ENCODE measurements at regions not wholly inside any gene's neighbourhood (a gene's known extent, or its start where the extent isn't known, plus 50 kb on each side); places are given as distances from the start of the nearest gene placed in this dataset.
"Not testable (repeated sequence)": the region's sequence is repeated elsewhere in the genome, so short reads cannot be mapped to it uniquely, and the experiment has no call there.

DNA sequence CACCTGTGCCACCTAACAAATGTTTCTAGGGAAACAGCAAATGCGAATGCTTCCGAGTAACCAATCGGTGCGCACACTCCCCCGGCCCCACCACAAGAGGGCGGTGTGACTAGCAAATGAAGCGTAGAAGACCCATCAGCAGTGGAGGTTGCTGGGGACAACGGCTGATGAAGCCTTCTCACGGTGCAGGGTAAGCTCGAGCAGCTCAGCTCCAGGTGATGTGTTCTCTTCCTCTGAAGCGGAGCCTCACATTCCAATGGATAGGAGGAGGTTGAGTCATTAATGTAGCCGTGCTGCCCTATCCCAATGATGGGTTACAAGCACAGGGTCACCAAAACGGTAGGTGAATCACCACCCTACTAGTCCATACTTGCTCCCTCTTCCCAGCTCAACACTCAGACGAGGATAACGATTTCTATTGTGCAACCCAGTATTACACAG, 127.6 kb upstream of the TWIST2 start:
- Histone ChIP-seq H3K9me3 (ENCODE audit: control insufficient read depth in 2 of 2, insufficient read depth in 1 of 2, low read length in 1 of 2) (peaks cover 0 to 8% of the 10 kb centered on the region in 2 donors), H3K27me3 (ENCODE audit: control insufficient read depth in 2 of 2, insufficient read depth in 1 of 2, low read length in 1 of 2) (peaks cover 0 to 2% of the 10 kb centered on the region in 2 donors), H3K4me3 (ENCODE audit: low read length in 2 of 2) (no peak overlapping the region), H3K4me1 (ENCODE audit: control insufficient read depth in 2 of 2, insufficient read depth in 2 of 2, low read length in 2 of 2) (no peaks in the 10 kb centered on the region), H3K27ac (ENCODE audit: low read depth in 1 of 2, low read length in 1 of 2) (no peak overlapping the region), H3K36me3 (ENCODE audit: control insufficient read depth in 2 of 2, insufficient read depth in 2 of 2, low read length in 1 of 2) (no peaks in the 10 kb centered on the region)
- DNase-seq (ENCODE audit: low read depth in 6 of 9, low spot score in 9 of 9): peak in 6 of 9 donors; percentile 6 to 45 (median 18)
- WGBS: 34% methylated on average over 15 of the region's 15 CpGs

DNA sequence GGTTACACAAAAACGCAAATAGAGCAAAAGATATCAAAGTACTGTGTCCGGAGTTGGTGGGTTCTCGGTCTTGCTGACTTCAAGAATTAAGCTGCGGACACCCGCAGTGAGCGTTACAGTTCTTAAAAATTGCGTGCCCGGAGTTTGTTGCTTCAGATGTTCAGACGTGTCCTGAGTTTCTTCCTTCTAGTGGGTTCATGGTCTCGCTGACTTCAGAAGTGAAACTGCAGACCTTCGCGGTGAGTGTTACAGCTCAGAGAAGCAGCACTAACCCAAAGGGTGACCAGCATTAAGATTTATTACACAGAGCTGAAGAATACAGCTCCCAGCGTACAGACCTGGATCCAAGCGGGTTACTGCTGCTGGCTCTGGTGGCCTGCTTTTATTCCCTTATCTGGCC, 125.7 kb upstream of the TWIST2 start:
- DNase-seq (ENCODE audit: low read depth in 6 of 9, low spot score in 9 of 9): no peak
- 98% methylated on average over 14 of the region's 14 CpGs for whole genome bisulfite sequencing
- no peak overlapping the region for H3K27ac ChIP-seq (ENCODE audit: low read depth in 1 of 2, low read length in 1 of 2)
- no peaks in the 10 kb centered on the region for H3K27me3 ChIP-seq (ENCODE audit: control insufficient read depth in 2 of 2, insufficient read depth in 1 of 2, low read length in 1 of 2)
- no peaks in the 10 kb centered on the region for H3K4me1 ChIP-seq (ENCODE audit: control insufficient read depth in 2 of 2, insufficient read depth in 2 of 2, low read length in 2 of 2)
- no peaks in the 10 kb centered on the region for H3K36me3 ChIP-seq (ENCODE audit: control insufficient read depth in 2 of 2, insufficient read depth in 2 of 2, low read length in 1 of 2)
- no peak overlapping the region for H3K4me3 ChIP-seq (ENCODE audit: low read length in 2 of 2)
- H3K9me3 ChIP-seq (ENCODE audit: control insufficient read depth in 2 of 2, insufficient read depth in 1 of 2, low read length in 1 of 2): peaks cover 0 to 8% of the 10 kb centered on the region in 2 donors

DNA sequence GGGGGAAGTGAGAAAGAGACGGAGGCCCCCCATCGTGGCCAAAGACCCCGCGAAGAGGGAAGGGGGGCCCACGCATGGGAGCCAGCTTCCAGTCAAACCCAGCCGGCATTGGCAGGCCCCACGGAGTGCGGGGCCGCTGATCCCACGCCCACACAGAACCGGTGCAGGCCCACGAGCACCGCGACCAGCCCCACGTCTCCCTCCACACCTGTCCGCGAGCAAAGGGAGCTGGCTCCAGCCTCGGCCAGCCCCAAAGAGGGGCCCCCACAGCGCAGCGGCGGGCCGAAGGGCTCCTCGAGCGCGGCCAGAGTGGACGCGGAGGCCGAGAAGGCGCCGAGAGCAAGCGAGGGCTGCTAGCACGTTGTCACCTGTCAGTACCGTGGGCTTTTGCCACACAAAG, 125.0 kb upstream of the TWIST2 start:
- 95% methylated on average over 33 of the region's 33 CpGs for WGBS
- H3K36me3 ChIP-seq (ENCODE audit: control insufficient read depth in 2 of 2, insufficient read depth in 2 of 2, low read length in 1 of 2): no peaks in the 10 kb centered on the region
- no peak for DNase-seq (ENCODE audit: low read depth in 6 of 9, low spot score in 9 of 9)

DNA sequence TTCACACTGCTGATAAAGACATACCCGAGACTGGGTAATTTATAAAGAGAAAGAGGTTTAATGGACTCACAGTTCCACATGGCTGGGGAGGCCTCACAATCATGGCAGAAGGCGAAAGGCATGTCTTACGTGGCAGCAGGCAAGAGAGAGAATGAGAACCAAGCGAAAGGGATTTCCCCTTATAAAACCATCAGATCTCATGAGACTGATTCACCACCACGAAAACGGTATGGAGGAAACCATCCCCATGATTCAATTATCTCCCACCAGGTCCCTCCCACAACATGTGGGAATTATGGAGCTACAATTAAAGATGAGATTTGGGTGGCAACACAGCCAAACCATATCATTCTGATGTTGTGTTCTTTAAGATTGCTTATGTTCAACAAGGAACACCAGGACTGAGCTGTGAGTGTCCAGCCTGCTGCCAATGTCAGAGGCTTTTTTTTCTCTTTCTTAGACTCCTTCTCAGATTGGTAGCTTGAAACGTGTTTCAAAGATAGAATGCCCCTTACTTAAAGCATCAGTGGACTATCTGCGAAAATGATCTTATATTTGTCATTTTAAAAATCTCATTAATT, 124.1 kb upstream of the TWIST2 start:
- 86% methylated on average over 8 of the region's 8 CpGs for WGBS
- H3K9me3 ChIP-seq (ENCODE audit: control insufficient read depth in 2 of 2, insufficient read depth in 1 of 2, low read length in 1 of 2); H3K4me1 ChIP-seq (ENCODE audit: control insufficient read depth in 2 of 2, insufficient read depth in 2 of 2, low read length in 2 of 2); H3K27ac ChIP-seq (ENCODE audit: low read depth in 1 of 2, low read length in 1 of 2); H3K4me3 ChIP-seq (ENCODE audit: low read length in 2 of 2); H3K27me3 ChIP-seq (ENCODE audit: control insufficient read depth in 2 of 2, insufficient read depth in 1 of 2, low read length in 1 of 2); H3K36me3 ChIP-seq (ENCODE audit: control insufficient read depth in 2 of 2, insufficient read depth in 2 of 2, low read length in 1 of 2); DNase-seq (ENCODE audit: low read depth in 6 of 9, low spot score in 9 of 9): not testable (repeated sequence)

More for the DNA sequence above, 125.0 kb upstream of the TWIST2 start:
- Histone ChIP-seq H3K27me3 (ENCODE audit: control insufficient read depth in 2 of 2, insufficient read depth in 1 of 2, low read length in 1 of 2) (no peaks in the 10 kb centered on the region), H3K4me3 (ENCODE audit: low read length in 2 of 2) (no peak overlapping the region), H3K9me3 (ENCODE audit: control insufficient read depth in 2 of 2, insufficient read depth in 1 of 2, low read length in 1 of 2) (peaks cover 0 to 8% of the 10 kb centered on the region in 2 donors), H3K27ac (ENCODE audit: low read depth in 1 of 2, low read length in 1 of 2) (no peak overlapping the region), H3K4me1 (ENCODE audit: control insufficient read depth in 2 of 2, insufficient read depth in 2 of 2, low read length in 2 of 2) (no peaks in the 10 kb centered on the region)

DNA sequence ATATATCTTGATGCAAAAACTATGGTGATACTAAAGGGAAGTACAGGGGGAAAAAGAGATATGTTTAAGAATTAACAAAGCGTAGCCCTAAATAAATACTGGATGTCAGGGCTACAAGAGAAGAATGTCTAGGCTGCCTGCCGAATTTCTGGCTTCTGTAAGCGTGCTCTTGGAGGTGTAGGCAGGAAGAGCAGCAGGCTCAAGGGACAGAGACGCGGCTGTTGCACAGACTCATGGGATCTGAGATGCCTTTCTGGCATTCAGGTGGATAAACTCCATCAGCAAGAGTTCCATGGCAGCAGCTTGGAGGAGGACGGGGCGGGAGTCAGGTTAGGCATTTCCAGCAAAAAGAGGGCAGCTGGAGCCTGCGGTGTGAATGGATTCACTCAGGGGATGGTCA, 123.2 kb upstream of the TWIST2 start:
- Histone ChIP-seq H3K27ac (ENCODE audit: low read depth in 1 of 2, low read length in 1 of 2) (no peak overlapping the region), H3K9me3 (ENCODE audit: control insufficient read depth in 2 of 2, insufficient read depth in 1 of 2, low read length in 1 of 2) (peaks cover 0 to 8% of the 10 kb centered on the region in 2 donors), H3K4me3 (ENCODE audit: low read length in 2 of 2) (no peak overlapping the region), H3K27me3 (ENCODE audit: control insufficient read depth in 2 of 2, insufficient read depth in 1 of 2, low read length in 1 of 2) (no peaks in the 10 kb centered on the region), H3K36me3 (ENCODE audit: control insufficient read depth in 2 of 2, insufficient read depth in 2 of 2, low read length in 1 of 2) (no peaks in the 10 kb centered on the region), H3K4me1 (ENCODE audit: control insufficient read depth in 2 of 2, insufficient read depth in 2 of 2, low read length in 2 of 2) (no peaks in the 10 kb centered on the region)
- WGBS: 94% methylated on average over 8 of the region's 8 CpGs
- no peak for DNase-seq (ENCODE audit: low read depth in 6 of 9, low spot score in 9 of 9)

DNA sequence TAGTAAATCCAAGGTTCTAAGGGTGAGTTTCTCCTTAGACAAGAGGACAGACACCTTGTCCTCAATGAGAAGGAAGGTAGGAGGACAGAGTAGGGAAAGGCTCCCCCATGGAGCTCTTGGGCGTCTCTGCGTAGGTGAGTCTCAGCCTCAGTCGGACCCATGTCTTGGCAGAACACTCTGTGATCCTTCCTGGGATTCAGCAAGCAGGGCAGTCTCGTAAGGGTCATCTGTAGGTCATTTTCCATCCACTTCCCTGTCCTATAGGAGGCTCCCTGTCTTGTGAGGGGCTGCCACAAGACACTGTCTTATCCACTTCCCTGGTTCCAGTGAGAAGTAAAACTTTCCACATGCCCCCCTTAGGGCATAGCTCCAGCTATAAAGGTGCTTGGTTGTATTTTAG, 122.6 kb upstream of the TWIST2 start:
- Histone ChIP-seq H3K4me1 (ENCODE audit: control insufficient read depth in 2 of 2, insufficient read depth in 2 of 2, low read length in 2 of 2) (no peaks in the 10 kb centered on the region), H3K27ac (ENCODE audit: low read depth in 1 of 2, low read length in 1 of 2) (no peak overlapping the region), H3K9me3 (ENCODE audit: control insufficient read depth in 2 of 2, insufficient read depth in 1 of 2, low read length in 1 of 2) (peaks cover 0 to 8% of the 10 kb centered on the region in 2 donors), H3K27me3 (ENCODE audit: control insufficient read depth in 2 of 2, insufficient read depth in 1 of 2, low read length in 1 of 2) (no peaks in the 10 kb centered on the region), H3K36me3 (ENCODE audit: control insufficient read depth in 2 of 2, insufficient read depth in 2 of 2, low read length in 1 of 2) (no peaks in the 10 kb centered on the region), H3K4me3 (ENCODE audit: low read length in 2 of 2) (no peak overlapping the region)
- DNase-seq (ENCODE audit: low read depth in 6 of 9, low spot score in 9 of 9): no peak
- 83% methylated on average over 4 of the region's 4 CpGs for WGBS

DNA sequence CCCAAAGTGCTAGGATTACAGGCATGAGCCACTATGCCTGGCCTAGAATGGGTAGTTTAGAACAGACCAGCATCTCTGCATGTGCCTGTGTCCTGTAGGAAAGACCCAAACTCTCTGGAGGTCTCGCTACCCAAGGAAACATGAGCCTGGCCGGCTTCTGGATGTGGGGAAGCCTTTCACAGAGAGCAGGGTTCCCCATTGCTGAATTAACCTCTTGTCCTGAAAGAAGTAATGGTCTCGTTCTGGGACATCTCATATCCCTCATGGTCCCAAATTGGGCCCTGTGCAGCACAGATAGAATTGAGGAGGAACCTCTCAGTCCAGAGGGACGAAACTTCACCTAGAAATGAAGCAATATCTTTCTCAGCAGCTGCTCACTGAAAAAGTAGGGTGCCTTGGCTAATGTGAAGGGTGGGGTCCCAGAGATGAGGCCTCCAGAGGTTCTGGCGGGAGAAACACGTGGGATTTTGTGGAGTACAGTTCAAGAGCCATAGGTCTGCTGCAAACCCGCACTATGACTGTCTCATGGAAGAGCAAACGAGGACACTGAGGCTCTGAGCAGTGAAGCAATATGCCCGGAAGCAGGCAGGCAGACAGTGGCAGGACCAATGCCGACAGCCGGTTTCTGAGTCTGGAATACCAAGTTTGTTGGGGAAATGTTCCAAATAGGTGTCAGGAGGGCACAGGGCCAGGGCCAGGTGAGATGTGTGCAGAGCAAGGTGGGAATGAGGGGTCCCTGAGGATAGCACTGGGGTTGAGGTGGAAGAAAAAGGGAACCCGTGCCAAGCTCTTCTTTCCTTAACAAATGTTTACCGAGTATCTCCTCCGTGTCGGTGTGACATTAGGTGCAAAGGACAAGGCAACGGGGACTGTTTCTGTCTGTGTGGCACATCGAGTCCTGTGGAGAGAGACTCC, 121.0 kb upstream of the TWIST2 start:
- Histone ChIP-seq H3K4me1 (ENCODE audit: control insufficient read depth in 2 of 2, insufficient read depth in 2 of 2, low read length in 2 of 2) (no peaks in the 10 kb centered on the region), H3K27ac (ENCODE audit: low read depth in 1 of 2, low read length in 1 of 2) (no peak overlapping the region), H3K36me3 (ENCODE audit: control insufficient read depth in 2 of 2, insufficient read depth in 2 of 2, low read length in 1 of 2) (no peaks in the 10 kb centered on the region), H3K9me3 (ENCODE audit: control insufficient read depth in 2 of 2, insufficient read depth in 1 of 2, low read length in 1 of 2) (peaks cover 0 to 8% of the 10 kb centered on the region in 2 donors), H3K27me3 (ENCODE audit: control insufficient read depth in 2 of 2, insufficient read depth in 1 of 2, low read length in 1 of 2) (no peaks in the 10 kb centered on the region), H3K4me3 (ENCODE audit: low read length in 2 of 2) (no peak overlapping the region)
- WGBS: 88% methylated on average over 17 of the region's 17 CpGs
- DNase-seq (ENCODE audit: low read depth in 6 of 9, low spot score in 9 of 9): no peak

DNA sequence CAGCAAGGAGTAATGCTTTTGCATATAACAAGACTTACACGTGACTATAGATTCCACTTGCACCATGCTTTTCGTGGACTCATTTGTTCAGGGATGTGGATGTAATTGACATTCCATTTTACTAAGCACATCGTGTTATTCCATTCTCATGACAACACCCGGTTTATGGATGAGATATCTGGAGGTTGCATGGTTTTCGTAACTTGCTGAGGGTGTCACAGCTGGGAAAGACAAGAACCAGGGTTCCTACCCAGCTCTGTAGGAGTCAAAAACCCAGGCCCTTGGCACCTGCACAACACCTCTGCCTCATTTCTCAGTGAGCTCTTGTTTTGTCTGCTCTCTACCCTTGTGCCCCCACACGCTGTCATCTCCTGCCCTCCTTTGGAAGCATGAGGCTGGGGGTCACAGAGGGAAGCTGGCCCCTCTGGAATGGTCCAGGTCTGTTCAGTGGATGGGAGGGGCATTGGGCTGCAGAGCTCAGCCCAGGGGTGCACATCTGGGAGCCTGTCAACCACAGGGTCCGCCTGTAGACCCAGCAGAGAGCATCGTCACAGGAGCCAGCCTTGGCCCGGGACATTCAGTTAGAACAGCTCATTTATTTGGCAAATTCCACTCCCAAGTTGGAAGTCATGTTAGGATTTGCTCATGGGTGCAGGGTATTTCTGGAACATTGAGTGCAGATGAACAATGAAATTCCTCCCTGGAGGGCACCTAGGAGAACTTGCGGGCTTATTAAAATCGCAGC, 120.1 kb upstream of the TWIST2 start:
- no peak overlapping the region for H3K27ac ChIP-seq (ENCODE audit: low read depth in 1 of 2, low read length in 1 of 2)
- H3K36me3 ChIP-seq (ENCODE audit: control insufficient read depth in 2 of 2, insufficient read depth in 2 of 2, low read length in 1 of 2): no peaks in the 10 kb centered on the region
- H3K4me1 ChIP-seq (ENCODE audit: control insufficient read depth in 2 of 2, insufficient read depth in 2 of 2, low read length in 2 of 2): no peaks in the 10 kb centered on the region
- H3K4me3 ChIP-seq (ENCODE audit: low read length in 2 of 2): no peak overlapping the region
- 92% methylated on average over 11 of the region's 11 CpGs for WGBS
- no peak for DNase-seq (ENCODE audit: low read depth in 6 of 9, low spot score in 9 of 9)
- no peaks in the 10 kb centered on the region for H3K27me3 ChIP-seq (ENCODE audit: control insufficient read depth in 2 of 2, insufficient read depth in 1 of 2, low read length in 1 of 2)
- peaks cover 0 to 6% of the 10 kb centered on the region in 2 donors for H3K9me3 ChIP-seq (ENCODE audit: control insufficient read depth in 2 of 2, insufficient read depth in 1 of 2, low read length in 1 of 2)
